GM21381 (cell line): ENCODE measurements at regions not wholly inside any gene's neighbourhood (a gene's known extent, or its start where the extent isn't known, plus 50 kb on each side); places are given as distances from the start of the nearest gene placed in this dataset.

Experiments
- ATAC-seq: cut with Tn5 transposase; IDR thresholded peaks from one replicate; pipeline ENCODE4 v1.9.1; 2021; ENCODE audit warnings: mild to moderate bottlenecking, moderate library complexity; ENCODE audit not compliant: unreplicated experiment

DNA sequence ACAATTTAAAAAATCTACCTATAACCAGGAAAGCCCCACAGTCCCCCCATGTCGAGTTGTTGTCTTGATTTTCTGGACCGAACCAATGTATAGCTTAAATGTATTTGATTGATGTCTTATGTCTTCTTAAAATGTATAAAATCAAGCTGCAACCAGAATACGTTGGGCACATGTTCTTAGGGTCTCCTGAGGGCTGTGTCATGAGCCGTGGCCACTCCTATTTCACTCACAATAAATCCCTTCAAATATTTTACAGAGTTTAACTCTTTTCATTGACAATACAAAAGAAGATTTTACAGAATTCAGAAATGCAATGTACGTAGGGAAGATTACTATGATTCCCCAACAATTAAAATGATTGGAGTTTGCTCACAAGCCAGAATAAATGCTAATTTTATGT is 428.7 kb upstream of the RAG2 start:
- ATAC-seq: no peak

- no peak for ATAC-seq
Observed at GRCh38 chr11:37026326-37026725, 428.3 kb upstream of the RAG2 start.

DNA sequence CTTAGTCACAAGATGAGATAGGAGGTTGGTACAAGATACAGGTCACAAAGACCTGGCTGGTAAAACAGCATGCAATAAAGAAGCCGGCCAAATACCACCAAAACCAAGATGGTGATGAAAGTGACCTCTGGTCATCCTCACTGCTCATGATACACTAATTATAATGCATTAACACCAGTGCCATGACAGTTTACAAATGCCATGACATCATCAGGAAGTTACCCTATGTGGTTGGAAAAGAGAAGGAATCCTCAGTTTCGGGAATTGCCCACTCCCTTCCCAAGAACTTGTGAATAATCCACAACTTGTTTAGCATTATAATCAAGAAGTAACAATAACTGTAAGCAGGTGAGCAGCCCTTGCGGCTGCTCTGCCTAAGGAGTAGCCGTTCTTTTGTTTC is 408.5 kb upstream of the RAG2 start:
- no peak for ATAC-seq

DNA sequence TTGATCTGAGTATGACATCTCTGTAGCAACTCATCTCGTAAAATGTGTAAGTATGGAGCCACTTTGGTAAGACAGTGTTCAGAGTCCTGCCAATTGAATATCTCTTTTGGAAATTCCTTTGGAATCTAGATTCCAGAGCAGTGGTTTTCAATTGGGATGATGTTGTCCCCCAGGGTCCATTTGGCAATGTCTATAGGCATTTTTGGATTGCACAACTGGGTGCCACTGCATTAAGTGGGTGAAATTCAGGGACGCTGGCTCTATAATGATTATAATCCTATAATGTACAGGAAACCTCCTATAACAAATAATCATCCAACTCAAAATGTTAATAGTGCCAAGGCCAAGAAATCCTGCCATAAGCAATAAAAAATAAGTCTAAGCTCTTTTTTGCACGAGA is 404.8 kb upstream of the RAG2 start:
- no peak for ATAC-seq

- ATAC-seq: no peak
Observed at GRCh38 chr11:36997656-36998055, 399.6 kb upstream of the RAG2 start.

GRCh38 chr11:36996795-36997194 is 398.8 kb upstream of the RAG2 start:
- ATAC-seq: no peak

GRCh38 chr11:36994208-36994607 is 396.2 kb upstream of the RAG2 start:
- no peak for ATAC-seq

DNA sequence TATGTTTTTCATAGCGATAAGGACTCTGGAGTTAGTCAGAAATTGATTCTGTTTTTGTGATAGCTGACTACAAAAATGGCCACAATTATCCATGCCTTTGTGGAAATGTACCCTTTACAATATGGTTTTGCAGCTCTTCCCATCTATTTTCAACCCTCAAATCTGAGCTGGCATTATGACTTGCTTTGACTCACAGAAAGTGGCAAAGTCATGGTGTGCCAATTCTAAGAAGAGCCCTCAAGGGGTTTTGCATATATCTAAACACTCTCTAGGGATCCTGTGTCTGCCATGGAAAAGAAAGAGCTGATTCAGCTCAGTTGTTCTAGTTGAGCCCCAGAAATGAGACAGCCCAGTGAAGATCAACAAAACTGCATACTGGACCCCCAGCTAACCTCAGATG is 390.5 kb upstream of the RAG2 start:
- no peak for ATAC-seq

DNA sequence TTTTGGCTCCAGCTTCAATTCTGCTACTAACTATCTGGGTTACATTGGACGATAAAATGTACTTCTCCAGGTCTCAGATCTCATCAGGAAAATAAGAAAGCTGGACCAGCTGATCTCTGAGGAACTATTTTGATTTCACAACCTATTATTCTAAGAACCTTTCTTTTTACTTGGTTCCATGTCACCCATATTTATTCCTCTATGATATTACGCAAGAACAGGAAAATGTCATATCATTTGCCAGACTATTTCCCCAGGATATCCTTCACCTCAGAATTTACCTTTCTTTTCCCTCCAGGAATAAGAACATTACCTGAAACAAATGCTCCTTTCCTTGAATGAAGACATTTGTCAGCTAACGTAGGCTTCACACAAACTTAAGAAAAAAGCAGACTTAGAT is 387.5 kb upstream of the RAG2 start:
- ATAC-seq: no peak

DNA sequence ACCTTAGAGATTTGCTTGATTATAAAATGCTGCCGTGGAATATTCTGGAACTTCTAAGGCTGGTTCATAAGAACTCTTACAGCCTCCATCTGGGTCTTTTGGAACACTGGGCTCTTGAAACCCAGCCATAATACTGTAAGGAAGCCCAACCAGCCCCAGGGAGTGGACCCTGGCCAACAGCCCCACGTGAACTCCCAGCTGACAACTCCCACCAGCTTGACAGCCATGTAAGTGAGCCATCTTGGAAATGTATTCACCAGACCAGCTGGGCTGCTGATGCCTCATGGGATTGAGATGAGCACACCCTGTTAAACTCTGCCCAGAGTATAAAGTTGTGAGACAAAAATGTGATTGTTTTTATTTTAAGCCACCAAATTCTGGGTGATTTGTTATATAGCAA is 378.7 kb upstream of the RAG2 start:
- ATAC-seq: no peak

- ATAC-seq: no peak
Observed at GRCh38 chr11:36974771-36975170, 376.7 kb upstream of the RAG2 start.

GRCh38 chr11:36953976-36954375 is 355.9 kb upstream of the RAG2 start:
- ATAC-seq: no peak

DNA sequence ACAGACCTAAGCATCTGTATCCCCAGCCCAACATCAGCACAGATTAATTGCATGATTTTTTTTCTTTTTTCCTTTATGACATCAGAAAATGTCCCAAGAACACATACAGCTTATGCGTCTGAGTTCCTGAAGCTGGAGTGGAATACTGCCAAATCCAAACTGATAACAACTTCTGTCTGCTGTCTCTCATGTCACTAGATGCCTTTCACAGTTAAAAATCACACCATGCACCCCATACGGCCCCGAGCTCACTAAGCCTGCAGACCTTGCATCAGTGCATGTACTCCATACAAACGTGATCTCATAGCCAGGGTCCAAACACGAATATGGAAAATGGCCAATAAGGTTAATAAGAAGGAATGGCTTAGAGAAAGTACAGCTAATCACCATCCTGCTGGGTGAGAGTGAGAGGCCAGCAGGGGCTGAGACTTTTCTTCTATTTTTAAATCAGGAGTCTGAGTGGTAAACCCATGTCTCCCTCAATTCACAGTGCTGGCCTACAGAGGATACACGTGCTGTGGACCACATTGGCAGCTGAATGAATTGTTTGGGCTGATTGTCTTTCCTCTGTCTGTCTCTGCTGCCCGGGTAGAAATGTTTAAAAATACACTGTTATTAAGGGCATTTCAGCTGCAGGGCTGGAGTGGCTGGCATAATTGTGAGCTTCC is 350.6 kb upstream of the RAG2 start:
- ATAC-seq: no peak

- no peak for ATAC-seq
Observed at GRCh38 chr11:36945384-36945783, 347.3 kb upstream of the RAG2 start.

GRCh38 chr11:36933481-36933880 is 335.4 kb upstream of the RAG2 start:
- no peak for ATAC-seq

GRCh38 chr11:36931139-36931538 is 333.1 kb upstream of the RAG2 start:
- ATAC-seq: no peak

GRCh38 chr11:36930256-36930655 is 332.2 kb upstream of the RAG2 start:
- ATAC-seq: no peak

DNA sequence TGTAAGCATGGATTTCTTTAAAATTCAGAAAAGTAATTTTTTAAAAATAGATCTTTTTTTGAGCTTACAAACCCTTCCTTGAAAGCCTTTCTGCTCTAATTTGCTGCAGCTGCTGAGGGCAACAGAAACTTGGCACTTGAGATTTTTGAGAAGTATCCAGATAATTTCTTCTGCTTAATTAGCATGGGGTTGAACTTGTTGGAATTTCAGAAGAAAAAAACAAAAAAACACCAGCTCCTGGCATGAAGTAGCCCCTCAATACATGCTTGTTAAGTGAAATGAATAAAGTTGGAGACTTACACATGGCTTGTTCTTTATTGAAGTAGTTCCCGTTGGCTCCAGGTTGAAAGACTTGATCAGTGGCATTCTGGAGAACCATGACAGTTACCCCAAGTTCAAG is 331.4 kb upstream of the RAG2 start:
- no peak for ATAC-seq

DNA sequence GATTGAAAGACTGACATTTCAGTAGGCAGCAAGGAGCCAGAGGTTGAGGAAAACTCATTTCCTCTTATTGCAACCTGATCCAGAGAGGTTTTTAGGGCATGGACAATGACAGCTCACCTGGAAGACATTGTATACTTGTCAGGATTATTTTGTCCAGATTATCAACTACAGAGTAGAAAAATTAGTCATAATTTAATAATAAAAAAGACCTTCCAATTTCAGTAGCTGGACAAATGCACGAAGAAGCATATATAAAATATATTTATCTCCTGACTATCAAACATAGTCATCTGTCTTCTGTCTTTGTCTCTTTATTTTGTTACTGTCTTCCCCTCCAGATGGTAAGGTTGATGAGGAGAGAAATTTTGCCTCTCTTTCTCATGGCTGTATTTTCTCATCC is 330.6 kb upstream of the RAG2 start:
- ATAC-seq: no peak

DNA sequence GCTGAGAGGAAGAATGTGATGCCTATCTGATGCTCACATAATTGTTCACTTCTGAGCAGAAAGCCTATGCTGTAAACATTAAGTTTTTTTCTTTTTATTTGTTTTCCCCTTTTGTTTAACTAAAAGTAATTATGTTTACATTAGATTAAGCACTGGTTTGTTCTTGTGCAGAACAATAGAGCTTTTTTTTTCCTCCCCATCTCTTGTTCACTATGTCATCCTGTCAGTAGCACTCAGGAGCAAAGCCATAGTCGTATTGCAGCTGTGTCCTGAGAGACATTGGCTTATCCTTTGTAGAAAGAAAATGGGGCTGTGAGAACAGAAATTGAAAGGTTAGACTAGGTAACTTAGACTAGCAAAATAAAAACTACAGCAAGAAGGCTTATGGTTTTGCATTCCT is 301.8 kb upstream of the RAG2 start:
- ATAC-seq: no peak

GRCh38 chr11:36890841-36891240 is 292.8 kb upstream of the RAG2 start:
- ATAC-seq: no peak

DNA sequence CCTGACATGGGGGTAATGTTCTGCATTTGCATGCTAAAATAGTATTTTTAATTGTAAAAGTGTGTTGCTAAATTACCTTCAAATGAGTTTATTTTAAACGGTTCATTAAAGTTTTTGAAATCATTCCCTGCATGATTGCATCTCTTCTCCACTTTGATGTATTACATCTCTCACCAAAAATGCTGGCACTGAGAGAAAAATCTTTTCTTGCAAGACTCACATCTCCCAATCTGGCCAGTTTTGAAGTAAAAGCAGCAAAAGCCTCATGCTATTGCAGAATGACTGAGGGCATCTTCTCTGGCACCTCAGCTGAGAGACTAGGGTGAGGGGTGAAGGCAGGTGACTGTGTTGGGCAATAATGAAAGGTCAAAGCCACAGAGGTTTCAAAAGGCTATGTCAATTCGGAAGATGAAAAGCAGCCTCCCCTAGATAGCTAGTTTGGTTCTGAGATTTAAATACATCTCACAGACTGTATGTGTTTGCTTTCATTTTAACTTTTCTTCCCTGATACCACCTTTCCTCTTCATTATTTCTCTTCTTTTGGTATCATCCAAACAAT is 292.2 kb upstream of the RAG2 start:
- ATAC-seq: no peak

DNA sequence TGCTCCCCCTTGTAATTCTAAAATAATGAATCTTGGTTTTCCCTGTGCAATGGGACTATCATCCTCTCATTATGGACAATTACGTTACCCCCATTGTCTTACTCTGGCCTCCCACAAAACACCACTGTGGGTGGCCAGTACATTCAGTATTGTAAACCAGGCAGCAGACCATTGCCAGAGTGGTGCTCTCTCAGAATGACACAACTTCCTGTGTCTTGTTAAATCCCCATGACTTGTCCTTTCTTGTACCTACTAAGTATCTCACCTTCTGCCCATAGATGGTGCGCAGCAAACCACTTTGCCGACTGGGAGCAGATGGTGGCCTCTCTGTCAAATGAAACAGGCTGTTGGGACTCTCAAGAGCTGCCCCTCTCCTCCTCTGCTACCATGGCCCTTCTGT is 287.1 kb upstream of the RAG2 start:
- no peak for ATAC-seq
